GM21367 (cell line): ENCODE measurements at regions not wholly inside any gene's neighbourhood (a gene's known extent, or its start where the extent isn't known, plus 50 kb on each side); places are given as distances from the start of the nearest gene placed in this dataset.

Experiments used
- ATAC-seq: cut with Tn5 transposase; IDR thresholded peaks from one replicate; pipeline ENCODE4 v1.9.1; 2021; ENCODE audit not compliant: unreplicated experiment

- ATAC-seq: no peak
Observed at GRCh38 chr4:123966990-123967769, 570.6 kb downstream of the SPRY1 start.

- ATAC-seq: no peak
Observed at GRCh38 chr4:123972031-123972430, 575.4 kb downstream of the SPRY1 start.

GRCh38 chr4:123974386-123975149 lies 578.0 kb downstream of the SPRY1 start:
- no peak for ATAC-seq

GRCh38 chr4:123976285-123976684 lies 579.7 kb downstream of the SPRY1 start:
- no peak for ATAC-seq

- ATAC-seq: no peak
Observed at GRCh38 chr4:123976819-123977218, 580.2 kb downstream of the SPRY1 start.

- no peak for ATAC-seq
Observed at GRCh38 chr4:123977641-123978081, 581.1 kb downstream of the SPRY1 start.

GRCh38 chr4:123978637-123979036 lies 582.0 kb downstream of the SPRY1 start:
- no peak for ATAC-seq

GRCh38 chr4:123980736-123981300 lies 584.2 kb downstream of the SPRY1 start:
- ATAC-seq: no peak

GRCh38 chr4:123984886-123985285 lies 588.3 kb downstream of the SPRY1 start:
- no peak for ATAC-seq

- no peak for ATAC-seq
Observed at GRCh38 chr4:123986268-123986798, 589.7 kb downstream of the SPRY1 start.

- no peak for ATAC-seq
Observed at GRCh38 chr4:123987408-123987807, 590.8 kb downstream of the SPRY1 start.

- no peak for ATAC-seq
Observed at GRCh38 chr4:123990310-123990870, 593.8 kb downstream of the SPRY1 start.

GRCh38 chr4:123994917-123995316 lies 598.3 kb downstream of the SPRY1 start:
- no peak for ATAC-seq

- no peak for ATAC-seq
Observed at GRCh38 chr4:123995936-123996335, 599.3 kb downstream of the SPRY1 start.

GRCh38 chr4:123996718-123997510 lies 600.3 kb downstream of the SPRY1 start:
- no peak for ATAC-seq

- no peak for ATAC-seq
Observed at GRCh38 chr4:123997776-123998449, 601.3 kb downstream of the SPRY1 start.

- no peak for ATAC-seq
Observed at GRCh38 chr4:124000233-124000632, 603.6 kb downstream of the SPRY1 start.

- no peak for ATAC-seq
Observed at GRCh38 chr4:124015766-124016165, 619.2 kb downstream of the SPRY1 start.

- ATAC-seq: no peak
Observed at GRCh38 chr4:124017185-124017785, 620.7 kb downstream of the SPRY1 start.
